Stimulated activated CD8-positive, alpha-beta memory T cell treated with anti-CD3 and anti-CD28 coated beads, Interleukin-7, amount 100 ng/mL, for 48 hours (primary cell): ENCODE measurements at regions not wholly inside any gene's neighbourhood (a gene's known extent, or its start where the extent isn't known, plus 50 kb on each side); places are given as distances from the start of the nearest gene placed in this dataset.
A peak's percentile ranks its signal among the peaks of the same experiment; 100 is the strongest.
"Not testable (repeated sequence)": the region's sequence is repeated elsewhere in the genome, so short reads cannot be mapped to it uniquely, and the experiment has no call there.

Experiments
- DNase-seq, 2 donors: peaks; one replicate each; pipeline ENCODE4 v3.0.0-alpha.2; 2020; ENCODE audit warnings: low read depth in 1 of 2; ENCODE audit errors: extremely low read depth in 1 of 2

DNA sequence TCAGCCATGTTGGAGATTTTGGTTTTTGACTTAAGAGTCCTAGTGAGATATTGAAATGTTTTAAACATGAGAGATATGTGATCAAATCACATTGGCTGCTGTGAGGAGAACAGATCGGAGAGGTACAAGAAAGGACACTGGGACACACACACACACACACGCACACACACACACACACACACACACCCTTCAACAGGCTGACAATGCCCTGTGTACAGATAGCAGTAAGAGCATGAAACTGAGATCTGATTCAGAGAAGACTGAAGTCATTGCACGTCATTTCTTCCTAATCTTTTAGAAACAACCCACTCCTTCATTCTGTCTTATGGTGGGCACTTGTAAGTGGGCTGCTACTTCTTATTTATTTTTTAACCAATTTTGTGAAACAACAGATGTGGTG is 200.5 kb upstream of the E2F8 start:
- DNase-seq: peak in 1 of 2 donors; percentile 13

- no peak for DNase-seq
Measured at GRCh38 chr11:19437760-19438159, 197.0 kb upstream of the E2F8 start.

DNA sequence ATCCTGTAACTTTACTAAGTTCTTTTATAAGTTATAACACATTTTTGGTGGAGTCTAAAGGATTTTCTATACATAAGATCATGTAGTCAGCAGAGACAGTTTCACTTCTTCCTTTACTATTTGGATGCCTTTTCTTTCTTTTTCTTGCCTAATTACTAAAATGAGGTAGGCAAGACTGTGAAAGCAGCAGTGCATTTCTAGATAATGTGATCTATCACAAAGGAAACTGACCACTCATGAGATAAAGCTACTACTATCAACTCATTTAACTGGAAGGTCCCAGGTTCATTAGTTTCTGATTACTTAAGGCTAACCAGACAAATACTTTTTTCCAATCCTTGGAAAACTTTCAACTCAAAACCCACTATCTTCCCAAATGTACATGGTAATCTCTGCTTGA is 196.2 kb upstream of the E2F8 start:
- DNase-seq: no peak

DNA sequence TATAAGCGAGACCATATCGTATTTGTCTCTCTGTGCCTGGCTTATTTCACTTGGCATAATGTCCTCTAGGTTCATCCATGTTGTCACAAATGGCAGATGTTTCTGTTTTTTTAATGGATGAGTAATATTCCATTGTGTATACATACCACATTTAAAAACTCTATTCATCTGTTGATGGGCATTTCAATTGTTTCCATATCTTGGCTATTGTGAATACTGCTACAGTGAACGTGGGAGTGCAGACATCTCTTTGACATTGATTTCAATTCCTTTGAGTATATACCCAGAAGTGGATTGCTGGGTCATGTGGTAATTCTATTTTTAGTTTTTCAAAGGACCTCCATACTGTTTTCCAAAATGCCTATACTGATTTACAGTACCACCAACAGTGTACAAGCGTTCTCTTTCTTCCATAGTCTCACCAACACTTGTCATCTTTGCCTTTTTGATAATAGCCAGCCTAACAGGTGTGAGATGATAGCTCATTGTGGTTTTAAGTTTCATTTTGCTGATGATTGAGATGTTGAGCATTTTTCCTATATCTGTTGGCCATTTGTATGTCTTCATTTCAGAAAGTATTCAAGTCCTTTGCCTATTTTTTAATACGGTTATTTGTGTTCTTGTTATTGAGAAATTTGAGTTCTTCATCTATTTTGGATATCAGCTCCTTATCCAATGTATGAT is 194.7 kb upstream of the E2F8 start:
- DNase-seq: no peak

GRCh38 chr11:19433791-19434190 is 193.0 kb upstream of the E2F8 start:
- no peak for DNase-seq

GRCh38 chr11:19433367-19433766 is 192.6 kb upstream of the E2F8 start:
- DNase-seq: no peak

DNA sequence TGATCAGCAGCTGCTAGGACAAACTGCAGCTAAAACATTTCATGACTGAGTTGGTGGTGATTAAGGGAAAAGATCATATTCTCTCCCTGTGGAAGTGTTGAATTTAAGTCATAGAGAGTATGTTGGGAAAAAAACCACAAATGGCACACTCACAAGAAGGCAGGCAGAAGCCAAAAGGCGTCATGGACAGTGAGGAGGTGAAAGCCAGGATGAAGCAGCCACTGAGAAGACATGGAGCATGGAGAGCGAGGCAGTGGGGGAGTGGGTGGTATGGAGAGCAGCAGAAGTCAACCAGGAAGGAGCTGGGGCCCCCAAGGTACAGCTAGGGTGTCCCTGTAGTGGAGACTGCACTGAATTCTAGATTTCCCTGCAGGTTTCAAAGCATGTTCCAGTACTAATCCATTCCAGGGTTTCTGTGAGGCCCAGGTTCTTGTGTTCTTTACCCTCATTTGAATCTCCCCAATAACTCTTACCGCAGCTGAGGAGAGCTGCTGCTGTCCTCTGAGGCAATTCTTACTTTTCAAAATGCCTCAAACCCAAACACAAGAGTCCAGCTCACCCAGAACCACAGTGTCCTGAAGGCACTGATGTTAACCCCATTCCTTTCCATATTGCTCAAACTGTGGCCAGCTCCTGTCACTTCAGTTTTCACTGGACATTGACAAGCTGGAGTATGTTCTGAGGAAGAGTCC is 191.8 kb upstream of the E2F8 start:
- DNase-seq: no peak

DNA sequence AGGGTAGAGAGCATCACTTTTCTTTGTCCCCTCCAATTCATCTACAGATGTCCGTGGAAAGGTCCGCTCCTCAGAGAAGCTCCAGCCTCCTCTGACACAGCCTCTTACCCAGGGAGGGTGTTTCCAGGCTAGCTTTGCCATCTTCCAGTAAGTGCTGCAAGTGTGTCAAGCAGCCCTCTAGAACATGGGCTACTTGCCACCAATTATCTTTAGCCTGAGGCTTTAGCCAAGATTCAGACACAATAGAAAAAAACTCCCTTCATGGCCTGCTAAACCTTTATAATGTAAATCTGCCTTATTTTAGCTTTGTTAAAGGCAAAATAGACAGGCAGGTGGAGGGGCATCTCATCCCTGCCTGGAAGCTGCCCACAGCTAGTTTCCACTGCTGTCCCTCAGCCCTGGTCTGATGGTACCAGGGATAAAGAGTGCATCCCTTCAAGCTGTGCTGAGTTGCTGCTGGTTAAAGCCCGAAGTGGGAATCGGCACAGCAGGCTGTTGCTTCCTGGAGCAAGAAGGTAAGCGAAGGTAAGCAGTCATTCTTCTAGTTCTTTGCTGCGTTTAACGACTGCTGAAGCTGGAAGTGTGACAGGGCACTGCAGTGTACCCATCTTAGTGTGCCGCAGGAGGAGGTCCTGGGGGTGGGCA is 190.1 kb upstream of the E2F8 start:
- DNase-seq: no peak

DNA sequence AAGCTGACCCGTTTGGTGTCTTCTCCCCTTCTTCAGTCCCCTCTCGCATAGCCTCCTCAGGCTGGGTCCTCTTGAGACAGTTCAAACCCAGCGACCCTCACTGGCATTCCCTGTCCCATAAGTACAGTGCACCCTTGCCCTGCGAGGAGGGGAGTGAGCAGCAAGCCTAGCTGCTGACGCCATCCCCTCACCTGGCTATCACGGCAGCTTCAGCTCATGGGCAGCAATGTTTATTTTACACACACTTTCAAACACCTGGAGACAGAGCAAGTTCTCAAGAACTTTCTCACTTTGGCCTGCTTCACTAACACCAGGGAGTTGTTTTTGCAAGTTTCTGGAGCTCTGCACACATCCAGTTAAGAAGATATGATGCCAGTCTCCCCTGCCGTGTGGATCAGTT is 189.6 kb upstream of the E2F8 start:
- no peak for DNase-seq

GRCh38 chr11:19429108-19429760 is 188.5 kb upstream of the E2F8 start:
- DNase-seq: no peak

DNA sequence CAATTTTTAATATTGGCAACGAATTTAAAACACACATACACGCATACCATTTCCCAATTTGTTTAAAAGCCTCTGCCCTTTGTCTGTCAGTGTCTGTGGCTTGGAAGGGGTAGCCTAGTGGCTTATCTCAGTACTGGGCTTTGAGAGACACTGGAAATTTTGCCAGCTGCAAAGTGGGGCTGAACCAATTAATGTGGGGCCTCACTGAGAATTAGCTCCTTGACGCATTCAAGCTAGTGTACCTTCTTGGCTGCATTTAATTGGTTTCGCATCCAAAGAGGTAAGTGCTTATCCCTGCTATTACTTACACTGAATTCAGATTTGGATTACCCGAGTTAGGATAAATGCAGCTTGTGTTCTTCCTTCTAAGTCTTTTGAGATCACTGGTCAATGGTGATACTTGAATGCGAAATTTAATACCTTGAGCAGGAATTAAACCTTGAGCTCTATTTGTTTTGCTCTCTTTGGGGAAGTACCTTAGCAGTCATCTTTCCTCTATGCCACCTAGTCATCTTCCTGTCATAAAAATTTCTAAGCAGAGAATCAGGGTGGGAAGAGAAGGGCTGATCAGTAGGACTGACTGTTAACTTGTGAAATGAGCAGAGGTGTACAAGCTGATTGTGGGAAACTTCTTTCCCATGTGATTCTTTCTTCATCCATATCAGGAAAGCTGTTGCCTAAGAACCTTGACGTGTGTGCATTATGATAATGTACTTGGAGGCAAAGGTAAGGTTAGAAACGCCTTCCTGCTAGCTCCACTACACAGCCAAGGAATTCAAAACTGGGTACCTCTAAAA is 187.7 kb upstream of the E2F8 start:
- DNase-seq: no peak

GRCh38 chr11:19426756-19427403 is 186.1 kb upstream of the E2F8 start:
- no peak for DNase-seq

GRCh38 chr11:19426011-19426755 is 185.4 kb upstream of the E2F8 start:
- no peak for DNase-seq

DNA sequence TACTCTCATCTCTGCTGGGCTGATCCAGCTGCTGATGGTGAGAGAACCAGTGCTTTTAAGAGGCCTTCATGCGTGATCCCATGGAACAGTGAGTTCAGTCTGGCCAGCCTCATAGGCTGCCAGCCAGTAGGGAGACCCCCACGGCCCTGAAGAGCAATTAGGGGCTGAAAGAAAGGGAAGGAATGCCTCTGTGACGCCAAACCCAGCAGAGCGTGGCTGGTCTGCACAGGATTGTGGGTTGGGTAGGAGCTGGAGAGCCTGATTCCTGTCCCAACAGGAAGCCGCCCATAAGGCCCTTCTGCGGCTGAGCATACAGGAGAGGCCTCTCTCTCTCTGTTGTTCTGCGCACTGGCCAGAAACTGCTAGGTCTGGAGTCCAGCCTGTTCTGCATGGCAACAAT is 181.5 kb upstream of the E2F8 start:
- DNase-seq: no peak

- DNase-seq: no peak
Measured at GRCh38 chr11:19420868-19421533, 180.3 kb upstream of the E2F8 start.

DNA sequence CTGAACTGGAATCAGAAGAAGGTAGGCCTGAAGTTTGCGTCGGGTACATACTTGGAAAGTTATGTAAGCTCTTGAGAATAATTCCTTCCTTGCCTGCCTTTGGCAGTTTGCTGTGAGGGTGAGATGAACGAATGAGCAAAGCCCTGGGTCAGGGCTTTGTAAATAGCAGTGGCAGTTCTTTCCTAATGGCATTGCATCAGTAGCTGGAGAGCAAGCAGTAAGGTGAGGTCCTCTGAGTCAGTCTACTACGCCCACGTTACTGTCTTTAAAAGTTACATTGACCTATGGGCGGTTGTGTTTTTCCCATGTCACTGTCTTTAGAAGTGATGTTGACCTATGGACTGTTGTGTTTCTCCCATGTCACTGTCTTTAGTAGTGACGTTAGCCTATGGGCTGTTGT is 179.1 kb upstream of the E2F8 start:
- DNase-seq: no peak

- no peak for DNase-seq
Measured at GRCh38 chr11:19419021-19419750, 178.4 kb upstream of the E2F8 start.

DNA sequence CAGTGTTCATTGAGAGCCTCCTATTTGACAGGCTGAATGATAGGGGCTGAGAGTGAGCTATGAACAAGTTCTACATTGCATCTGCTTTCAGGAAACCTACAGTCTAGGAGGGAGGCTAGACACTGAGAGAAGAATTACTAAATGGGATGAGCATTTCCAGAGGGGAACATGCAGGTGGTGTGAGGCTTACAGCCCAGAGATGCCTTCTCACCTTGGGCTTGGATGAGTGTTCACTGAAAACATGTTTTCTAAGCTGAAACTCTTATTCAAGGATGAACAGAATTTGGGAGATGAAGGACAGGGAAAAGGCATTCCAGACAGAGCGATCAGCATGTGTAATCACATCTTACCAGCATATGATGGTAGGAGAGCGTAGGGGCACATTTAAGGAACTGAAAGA is 177.5 kb upstream of the E2F8 start:
- DNase-seq: no peak

GRCh38 chr11:19412070-19412469 is 171.3 kb upstream of the E2F8 start:
- not testable (repeated sequence) for DNase-seq
